CD4-positive, alpha-beta T cell treated with Interleukin-6 at 100 ng/mL for 8 hours (primary cell): ENCODE measurements at regions not wholly inside any gene's neighbourhood (a gene's known extent, or its start where the extent isn't known, plus 50 kb on each side); places are given as distances from the start of the nearest gene placed in this dataset.

Experiments used
- DNase-seq: peaks from one replicate; pipeline ENCODE4 v3.0.0-alpha.2; 2020; ENCODE audit warnings: mixed read lengths, low spot score

DNA sequence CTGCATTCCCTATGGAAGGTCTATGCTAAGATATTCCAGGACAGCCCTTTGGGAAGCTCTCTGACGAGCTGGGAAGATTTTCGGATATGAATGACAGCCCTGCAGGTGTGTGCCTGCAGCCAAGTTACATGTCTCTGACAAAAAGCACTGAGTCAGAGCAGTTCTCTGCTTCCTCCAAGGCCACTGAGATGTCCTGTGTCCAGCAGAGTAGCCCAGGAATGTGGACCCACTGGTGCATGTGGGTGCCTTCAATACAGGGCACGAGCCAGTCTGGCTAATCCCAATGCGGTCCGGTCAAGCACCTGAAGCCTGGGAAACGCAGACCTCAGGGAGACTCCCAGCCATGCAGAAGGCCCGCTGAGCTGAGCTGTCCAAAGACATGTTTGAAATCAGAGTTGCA lies 565.7 kb downstream of the TCERG1L start:
- no peak for DNase-seq

DNA sequence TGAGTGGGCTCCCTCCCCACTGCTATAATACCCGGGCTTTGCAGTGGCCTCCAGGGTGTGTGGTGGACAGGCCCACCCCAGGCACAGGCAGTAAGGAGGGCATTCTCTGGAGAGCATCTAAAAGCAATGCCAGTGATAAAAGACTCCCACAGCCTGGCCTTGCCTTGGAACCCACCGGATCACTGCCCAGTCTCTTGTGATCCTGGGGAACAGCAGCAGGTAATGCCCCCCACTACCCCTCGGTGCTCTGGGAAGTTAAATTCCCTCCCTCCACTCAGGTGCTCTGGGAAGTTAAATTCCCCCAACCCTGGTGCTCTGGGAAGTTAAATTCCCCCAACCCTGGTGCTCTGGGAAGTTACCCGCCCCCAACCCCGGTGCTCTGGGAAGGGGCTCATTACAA lies 565.2 kb downstream of the TCERG1L start:
- DNase-seq, result no peak

DNA sequence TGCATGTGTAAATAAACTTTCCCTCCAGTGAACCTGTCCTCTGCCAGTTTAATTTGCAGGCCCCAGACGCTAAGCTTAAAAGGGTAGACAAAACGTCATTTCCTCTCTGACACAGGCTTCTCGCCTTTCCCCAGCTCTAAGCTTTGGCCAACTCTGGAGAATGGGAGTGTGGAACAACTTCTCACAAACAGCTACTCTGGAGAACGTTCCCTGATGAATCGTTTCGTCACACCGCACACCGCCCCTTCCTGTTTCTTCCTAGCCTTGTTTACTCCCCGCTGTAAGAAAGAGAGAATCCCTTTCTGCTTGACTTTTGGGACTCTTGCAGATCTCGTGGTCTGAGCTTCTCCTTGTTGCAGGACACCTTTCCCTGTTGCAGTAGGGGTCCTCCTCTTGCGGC lies 564.2 kb downstream of the TCERG1L start:
- no peak for DNase-seq

DNA sequence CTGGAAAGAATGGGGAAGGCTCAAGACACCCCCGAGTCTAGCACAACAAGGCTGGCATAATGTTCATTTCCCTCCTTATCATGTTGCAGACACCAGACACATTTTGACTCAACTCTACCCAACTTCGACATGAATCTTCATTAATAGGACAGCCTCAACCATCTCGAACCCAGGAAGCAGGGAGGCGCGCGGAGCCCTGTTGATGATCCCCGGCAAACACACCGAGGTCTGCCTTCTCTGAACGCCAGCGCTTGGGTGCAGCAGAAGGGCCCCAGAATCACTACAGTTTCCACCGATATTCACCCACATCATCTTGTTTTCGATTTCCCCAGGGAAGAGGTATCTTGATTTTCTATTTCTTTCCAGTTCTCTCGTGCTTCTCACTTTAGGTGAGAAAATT lies 563.6 kb downstream of the TCERG1L start:
- no peak for DNase-seq

DNA sequence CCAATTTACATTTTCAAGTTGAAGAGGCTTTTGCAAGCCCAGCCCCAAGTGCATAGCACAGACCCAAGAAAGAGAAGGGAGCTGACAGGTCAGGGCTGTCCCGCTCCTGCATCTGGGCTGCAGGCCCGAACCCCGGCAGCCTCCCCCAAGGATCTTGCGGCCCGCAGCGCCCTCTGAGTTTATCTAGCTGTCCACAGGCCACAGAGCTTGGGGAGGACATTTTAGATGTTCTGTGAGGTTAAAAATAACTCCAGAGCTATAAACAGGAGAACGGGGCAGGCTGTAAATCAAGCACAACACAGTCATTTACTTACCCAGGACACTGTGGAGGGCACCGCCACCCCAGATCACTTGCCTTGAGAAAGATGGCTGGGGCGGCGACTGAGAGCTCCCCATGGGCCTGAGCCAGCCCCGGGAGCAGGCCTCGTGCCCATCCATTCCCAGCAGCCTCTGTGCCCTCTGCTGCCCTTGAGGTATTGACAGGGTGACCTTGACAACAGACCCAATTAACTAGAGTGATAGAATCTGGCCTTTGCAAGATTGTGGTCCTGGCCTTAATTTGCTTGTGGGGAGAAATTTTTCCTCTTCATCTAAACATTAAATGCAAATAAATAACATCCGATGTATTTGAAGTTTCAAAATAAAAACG lies 563.0 kb downstream of the TCERG1L start:
- no peak for DNase-seq

DNA sequence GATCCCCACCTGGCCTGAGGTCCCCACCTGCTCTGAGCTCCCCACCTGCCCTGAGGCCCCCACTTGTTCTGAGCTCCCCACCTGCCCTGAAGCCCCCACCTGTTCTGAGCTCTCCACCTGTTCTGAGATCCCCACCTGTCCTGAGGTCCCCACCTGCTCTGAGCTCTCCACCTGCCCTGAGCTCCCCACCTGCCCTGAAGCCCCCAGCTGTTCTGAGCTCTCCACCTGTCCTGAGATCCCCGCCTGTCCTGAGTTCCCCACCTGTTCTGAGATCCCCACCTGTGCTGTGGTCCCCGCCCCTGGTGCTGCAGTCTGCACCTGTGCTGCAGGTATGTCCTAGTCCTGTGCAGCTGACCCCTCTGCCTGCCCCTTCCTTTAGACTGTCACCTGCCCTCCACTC lies 561.6 kb downstream of the TCERG1L start:
- no peak for DNase-seq

DNA sequence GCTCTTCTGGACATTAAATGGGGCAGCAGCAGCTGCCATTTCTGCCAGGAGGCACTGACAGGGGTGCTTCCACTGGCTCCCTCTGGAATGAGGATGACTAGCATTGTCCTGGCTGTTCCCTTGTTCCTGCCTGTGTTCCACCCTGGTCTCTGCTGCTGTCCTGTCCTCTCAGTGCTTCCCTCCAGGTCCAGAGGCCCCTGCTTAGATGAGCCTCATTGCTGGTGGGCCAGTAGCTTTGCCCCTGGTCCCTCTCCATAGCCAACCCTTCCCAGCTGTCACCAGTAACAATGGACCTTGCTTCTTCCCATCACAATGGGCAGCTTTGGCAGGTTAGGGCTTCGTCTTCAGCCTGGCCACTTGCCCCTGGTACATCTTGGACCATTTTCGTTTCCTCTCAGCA lies 561.1 kb downstream of the TCERG1L start:
- no peak for DNase-seq

DNA sequence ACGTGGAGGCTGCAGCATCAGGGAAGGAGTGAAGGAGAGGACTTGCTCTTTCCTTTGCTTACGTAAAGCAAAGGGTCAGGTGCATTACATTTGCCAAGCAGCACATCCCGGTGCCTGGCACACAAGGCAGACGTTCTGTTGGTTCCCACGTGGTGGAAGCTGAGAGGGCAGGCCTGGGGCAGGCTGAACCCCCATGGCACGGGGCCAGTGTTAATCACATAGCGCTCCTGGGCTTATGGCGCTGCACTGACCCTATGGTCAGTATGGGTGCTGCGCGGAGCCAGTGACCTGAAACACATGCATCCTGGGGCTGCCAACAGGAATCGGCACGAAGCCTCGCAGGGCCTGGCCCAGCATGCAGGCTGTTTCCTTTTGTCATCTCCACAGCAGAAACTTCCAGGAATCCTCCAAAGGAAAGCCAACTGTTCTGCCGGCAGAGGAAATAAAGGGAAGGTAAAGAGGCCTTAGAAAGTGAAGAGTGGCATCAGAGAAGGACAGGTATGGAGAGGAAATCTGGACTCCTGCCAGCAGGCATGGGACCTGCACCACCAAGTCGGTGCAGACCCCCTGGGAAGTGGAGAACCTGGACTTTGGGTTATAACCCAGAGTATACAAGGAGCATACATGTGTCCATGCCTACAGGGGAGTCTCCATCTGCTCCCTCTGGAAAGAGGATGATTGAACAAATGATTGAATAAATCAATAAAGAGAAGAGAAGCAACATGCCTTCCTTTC lies 560.2 kb downstream of the TCERG1L start:
- DNase-seq, result no peak

DNA sequence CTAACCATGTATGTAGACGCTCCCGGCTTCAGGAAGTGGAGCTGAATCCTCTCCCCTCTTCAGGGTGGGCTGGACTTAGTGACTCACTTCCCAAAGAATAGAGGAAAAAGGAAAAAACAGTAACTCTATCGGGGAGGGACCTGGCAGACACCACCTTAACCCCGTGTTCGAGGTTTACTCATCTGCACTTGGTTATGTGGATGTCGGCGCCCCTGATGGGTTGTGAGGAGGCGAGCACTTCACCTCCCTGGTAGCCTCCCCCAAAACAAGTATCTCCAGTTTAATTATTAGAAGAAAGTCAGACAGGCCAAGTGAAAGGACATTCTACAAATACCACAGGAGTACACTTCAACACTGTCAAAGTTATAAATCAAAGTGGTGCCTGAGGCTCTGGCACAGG lies 559.7 kb downstream of the TCERG1L start:
- DNase-seq, result no peak

DNA sequence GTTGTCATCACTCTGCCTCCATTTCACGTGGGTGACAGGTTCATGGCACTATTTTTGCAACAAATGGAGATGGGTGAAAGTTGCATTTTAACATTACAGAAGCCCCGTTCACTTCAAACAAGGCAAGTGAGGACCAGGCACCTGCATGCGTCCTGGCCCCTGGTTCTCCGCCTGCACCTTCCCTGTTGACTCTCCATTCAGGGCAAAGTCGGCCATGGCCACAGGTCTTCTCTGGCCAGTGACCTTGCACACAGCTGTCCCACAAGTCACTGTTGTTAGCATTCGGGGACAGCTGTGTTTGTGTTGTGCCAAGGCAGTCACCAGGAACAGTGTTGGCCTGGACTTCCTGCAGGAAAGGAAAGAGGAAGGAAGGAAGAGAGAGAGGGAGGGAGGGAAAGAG lies 554.9 kb downstream of the TCERG1L start:
- no peak for DNase-seq

DNA sequence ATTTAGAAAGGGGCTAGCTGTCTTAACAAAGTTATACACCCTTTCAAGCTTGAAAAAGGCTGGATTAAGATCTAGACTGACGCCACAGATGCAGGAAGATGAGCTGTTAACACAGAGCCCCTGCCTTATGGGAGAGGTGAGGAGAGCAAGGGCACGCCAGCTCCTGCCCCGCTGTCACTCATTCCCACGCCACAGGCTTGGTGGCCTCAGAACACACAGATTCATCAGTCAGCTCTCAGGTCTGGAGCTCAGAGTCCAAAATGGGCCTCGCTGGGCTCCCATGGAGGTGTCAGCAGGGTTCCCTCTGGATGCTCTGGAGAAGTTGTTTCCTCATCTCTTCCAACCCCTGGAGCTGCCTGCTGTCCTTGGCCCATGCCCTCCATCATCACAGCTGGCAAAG lies 554.2 kb downstream of the TCERG1L start:
- no peak for DNase-seq

DNA sequence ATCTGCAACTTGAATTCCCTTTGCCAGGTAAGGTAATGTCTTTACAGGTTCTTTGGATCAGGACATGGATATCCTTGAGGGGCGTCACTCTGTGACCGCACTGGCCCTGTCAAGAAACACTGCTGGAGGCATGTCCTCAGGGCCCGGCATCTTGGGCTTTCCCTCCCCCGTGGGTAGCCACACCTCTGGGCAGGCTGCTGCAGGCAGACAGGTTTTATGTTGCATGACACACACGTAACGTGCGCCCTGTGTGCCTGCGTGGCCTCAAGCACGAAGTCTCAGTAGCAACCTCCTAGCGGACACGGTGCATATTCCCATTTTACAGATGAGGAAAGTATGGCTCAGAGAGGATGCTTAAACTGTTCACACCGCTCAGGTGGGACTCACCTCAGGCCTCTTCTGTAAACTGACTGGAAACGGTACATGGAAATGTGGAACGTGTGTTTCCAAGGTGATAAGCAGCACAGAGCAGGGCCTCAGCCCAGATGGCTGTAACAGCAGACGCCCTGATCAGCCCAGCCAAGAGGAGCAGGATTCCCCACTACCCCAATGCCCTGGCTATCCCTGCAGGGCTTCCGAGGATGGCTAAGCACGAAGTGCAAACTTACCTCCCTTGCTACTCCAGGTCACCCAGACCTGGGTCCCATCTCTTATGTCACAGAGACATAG lies 553.6 kb downstream of the TCERG1L start:
- DNase-seq, result no peak

DNA sequence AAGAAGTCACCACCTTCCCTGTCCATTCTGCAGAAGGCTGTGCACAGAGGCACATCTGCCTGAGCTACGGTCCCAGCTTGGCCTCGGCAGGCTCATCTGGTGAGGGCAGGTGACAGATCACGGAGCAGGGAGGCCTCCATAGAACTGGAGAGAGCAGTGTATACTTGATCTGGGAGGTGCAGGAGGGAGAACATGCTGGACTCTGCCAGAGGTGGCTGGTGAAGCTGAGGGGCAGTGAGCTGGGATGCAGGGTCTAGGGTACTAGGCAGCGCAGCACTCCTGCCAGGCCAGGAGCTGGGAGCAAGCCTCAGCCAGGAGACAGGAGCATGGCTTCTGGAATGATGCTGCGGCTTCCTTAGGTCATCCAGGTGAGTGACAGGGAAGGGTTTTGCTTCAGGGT lies 553.0 kb downstream of the TCERG1L start:
- DNase-seq, result no peak

DNA sequence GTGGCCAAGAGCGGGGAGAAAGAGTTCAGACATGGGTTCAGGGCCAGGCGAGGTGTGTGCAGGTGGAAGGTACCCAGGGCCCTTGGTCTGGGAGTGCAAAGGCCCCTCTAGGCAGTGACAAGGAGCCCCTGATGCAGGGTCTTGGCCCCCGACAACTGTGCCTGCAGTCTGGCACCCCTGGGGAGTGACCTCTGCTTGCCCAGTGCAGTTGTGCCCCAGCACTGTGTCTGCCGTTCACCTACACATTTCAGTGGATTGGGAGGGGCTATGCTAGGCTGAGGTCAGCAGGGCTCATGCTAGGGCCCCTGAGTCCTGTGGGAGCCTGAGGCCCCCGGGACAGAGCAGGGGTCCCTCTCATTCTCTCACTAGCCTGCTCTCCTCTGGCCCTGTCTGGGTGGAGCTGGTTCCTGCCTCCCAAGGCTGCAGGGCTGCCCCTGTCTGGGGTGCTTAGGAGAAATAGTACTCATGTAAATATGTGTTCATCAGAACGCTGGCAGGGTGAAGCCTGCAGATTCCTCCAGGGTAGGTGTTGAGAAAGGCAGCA lies 550.4 kb downstream of the TCERG1L start:
- no peak for DNase-seq

DNA sequence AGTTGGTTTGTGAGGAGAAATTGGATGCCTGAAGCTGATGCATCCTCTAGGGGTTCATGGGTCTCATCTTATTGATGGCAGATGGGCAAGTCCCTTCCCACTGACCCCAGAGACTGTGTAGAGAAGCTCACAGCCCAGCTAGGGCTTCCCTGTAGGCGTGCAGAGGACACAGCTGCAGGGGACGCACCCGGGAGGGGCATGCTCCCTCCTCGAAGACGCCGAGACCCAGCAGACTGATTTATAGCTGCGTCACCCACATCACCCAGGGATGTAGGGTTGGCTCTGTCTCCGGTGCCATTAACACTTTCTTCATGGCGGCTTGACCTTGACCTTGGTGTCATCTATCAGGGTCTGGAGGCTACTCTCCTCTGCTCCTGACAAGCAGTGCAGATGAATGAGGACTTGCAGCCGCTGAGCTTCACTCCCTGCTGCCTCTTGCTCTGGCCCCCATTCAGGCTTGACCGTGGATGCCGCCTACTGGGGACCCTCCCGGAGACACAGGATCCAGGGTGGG lies 549.7 kb downstream of the TCERG1L start:
- DNase-seq, result no peak

DNA sequence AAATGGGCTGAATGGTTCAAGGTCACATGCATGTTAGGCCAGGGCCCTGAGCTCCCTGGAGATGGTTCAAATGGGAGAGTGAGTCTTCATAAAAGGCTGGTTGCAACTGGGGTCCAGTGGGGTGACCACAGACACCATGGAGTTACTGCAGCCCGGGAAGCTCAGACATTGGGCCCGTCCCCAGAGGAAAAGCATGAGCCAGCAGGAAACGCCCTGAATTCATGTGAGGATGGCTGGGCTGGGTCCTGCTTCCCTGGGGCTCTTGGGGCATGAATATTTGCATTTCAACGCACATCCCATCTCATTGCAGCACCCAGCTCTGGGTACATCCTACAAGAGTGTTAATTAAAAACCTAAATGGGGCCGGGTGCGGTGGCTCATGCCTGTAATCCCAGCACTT lies 549.0 kb downstream of the TCERG1L start:
- DNase-seq, result no peak

DNA sequence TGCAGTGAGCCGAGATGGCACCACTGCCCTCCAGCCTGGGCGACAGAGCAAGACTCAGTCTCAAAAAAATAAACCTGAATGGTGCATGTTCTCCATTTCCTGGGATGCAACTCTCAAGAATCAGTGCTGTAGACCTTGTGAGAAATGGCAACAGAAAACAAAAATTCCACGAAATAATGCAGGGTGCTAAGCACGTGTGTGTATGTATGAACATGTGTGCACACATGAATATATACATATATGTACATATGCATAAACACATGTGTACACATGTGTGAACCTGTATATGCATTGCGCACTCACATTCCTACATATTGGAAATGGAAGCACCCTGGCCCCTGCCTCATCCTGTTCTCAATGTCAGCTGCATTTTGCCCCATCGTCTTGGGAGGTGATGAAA lies 548.5 kb downstream of the TCERG1L start:
- DNase-seq, result no peak

DNA sequence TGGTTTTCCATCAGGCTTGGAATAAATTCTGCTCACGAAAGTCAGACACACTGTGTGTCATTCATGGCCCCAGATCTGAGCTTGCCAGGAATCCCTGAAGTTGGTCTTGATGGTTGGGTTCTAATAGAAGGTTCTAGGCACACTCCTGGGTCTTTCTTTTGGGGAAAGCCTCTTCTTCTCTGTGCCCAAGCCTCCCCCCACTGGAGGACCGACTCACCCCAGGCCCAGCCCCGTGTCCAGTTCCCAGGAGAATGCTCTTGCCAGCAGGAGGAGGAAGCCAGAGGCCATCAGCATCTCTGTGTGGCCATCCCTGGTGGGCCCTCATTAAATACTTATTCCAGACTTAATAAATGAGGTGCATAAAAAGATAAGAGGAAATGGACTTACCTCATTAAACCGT lies 548.0 kb downstream of the TCERG1L start:
- DNase-seq, result no peak

DNA sequence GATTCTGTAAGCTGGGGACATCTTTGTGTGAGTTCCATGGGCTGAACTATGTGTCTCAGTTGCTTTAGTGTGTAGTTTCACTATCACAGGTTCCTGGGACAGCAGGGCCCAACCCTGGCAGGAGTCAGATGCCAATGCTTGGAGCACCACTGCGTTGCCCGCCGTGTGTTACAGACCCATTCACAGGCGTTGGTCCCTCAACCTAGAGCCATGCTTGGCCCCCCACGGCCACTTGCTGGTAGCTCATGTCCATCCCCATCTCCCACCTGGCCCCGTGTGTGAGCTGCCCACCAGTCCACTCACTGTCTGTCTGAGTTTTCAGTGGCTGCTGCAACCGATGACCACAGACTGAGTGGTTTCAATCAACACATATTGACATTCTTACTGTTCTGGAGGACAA lies 546.9 kb downstream of the TCERG1L start:
- DNase-seq, result no peak

DNA sequence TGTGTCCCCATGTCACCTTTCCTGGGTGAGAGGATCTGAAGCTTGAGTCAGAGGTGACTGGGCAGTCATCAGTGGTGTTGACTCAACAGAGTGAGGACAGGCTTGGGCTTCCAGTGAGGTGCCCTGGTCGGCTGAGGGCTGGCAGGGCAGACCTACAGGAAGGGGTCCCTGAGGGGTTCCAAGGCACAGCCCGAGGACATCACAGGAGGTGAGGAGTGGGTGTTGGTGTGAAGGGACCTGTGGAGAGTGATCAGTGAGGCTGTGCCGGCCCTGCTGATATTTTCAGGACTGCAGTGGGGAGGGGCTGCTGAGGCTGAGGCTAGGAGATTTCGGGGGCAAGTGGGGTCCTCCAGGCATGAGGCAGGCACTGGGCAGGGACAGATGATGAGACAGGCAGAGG lies 545.5 kb downstream of the TCERG1L start:
- no peak for DNase-seq

DNA sequence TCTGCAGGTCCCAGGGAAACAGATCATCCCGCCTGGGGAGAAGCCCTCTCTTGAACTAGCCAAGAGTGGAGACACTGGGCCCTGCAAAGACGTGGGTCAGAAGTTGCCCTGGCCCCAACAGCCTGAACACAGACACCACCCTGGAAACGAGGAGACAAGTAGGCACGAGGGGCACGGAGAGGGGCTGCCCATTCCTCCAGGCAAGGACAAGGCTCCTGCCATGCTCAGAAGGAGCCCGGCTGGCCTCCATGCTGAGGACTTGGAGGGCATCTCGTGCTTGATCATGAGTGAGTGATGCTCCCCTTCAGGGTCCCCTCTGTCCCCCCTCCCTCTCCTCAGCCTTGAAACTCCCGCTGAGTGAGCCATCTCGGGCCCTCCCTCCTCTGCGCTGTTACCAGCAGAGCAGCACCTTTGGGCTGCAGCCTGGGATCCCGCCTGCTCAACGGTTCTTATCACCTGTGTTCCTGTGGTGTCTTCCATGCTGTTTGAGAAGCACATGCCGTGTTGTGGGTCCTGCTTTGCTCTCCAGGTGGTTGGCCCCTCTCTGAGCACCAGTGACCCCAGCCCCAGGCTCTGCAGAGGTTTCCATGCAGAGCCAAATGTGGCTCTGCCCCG lies 544.3 kb downstream of the TCERG1L start:
- no peak for DNase-seq

DNA sequence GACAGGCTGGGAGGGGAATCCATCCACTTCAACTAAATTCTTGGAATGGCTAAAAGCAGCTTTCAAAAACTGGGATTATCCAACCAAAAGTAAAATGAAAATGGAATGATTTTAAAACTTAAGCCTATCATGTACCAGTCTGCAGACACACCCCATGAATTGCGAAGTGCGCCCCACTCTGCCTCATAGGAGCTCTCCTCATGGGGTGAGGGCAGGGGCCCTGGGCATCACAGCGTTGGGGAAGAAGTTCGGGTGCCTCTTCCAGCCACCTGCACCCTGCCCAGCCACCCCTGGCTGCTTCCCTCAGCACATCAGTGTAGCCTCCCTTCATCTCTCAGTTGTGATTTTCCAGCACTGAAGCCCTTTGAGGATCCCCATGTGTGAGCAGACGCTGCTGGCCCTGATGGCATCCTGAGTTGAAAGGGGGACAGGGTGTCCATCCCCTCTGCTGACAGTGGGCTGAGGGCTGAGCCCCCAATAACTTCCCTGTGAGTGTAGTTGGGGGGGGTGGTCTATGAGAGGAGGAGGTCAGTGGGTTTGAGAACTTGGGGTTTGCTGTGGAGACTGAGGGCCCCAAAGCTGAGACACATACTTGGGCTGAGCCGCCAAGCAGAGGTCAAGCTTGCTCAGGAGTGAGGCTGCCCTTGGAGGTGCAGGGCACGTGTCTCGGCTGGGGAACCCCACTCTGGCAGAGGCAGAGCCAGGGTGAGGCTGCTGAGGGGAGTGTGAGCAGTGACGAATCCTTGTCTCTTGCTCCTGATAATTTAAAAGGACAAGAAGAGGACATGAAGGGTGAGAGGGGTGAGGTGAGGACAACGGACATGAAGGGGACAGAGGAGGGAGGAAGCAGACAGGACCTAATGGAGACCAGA lies 542.1 kb downstream of the TCERG1L start:
- no peak for DNase-seq
